Heart left ventricle (tissue), 16 donors: ENCODE measurements at regions not wholly inside any gene's neighbourhood (a gene's known extent, or its start where the extent isn't known, plus 50 kb on each side); places are given as distances from the start of the nearest gene placed in this dataset.

ENCODE experiments used
- ATAC-seq, 4 donors: fragments of 200-7000 bp; cut with Tn5 transposase; one replicate each; pipeline ENCODE4 v1.9.1; 2020 to 2022; ENCODE audit warnings: moderate library complexity in 4 of 4, mild to moderate bottlenecking in 3 of 4, moderate number of reproducible peaks in 1 of 4
- DNase-seq, 5 donors: peaks; one replicate each; pipeline ENCODE4 v3.0.0-alpha.2; 2020
- H3K27ac ChIP-seq, 12 donors: fragments of 200-600 bp; sonication (generic) in 4 of 12; one replicate each; pipeline versions ENCODE4 v1.5.0 to v1.8.0; 2016 to 2022; ENCODE audit warnings: mild to moderate bottlenecking in 2 of 12
- H3K27me3 ChIP-seq, 9 donors: fragments of 200-600 bp; sonication (generic) in 2 of 9; one replicate each; pipeline versions ENCODE4 v1.5.1 to v1.8.0; 2016 to 2022; ENCODE audit warnings: mild to moderate bottlenecking in 3 of 9
- H3K36me3 ChIP-seq, 9 donors: fragments of 200-600 bp; sonication (generic) in 2 of 9; one replicate each; pipeline versions ENCODE4 v1.5.0 to v1.8.0; 2018 to 2022; ENCODE audit warnings: mild to moderate bottlenecking in 2 of 9
- H3K4me1 ChIP-seq, 12 donors: fragments of 200-600 bp; sonication (generic) in 4 of 12; one replicate each; pipeline versions ENCODE4 v1.5.0 to v1.8.0; 2016 to 2022; ENCODE audit warnings: mild to moderate bottlenecking in 3 of 12
- H3K4me3 ChIP-seq, 12 donors: fragments of 200-600 bp; sonication (generic) in 4 of 12; one replicate each; pipeline versions ENCODE4 v1.5.0 to v1.8.0; 2017 to 2022; ENCODE audit warnings: mild to moderate bottlenecking in 9 of 12, moderate library complexity in 4 of 12
- H3K9me3 ChIP-seq, 12 donors: fragments of 200-600 bp; sonication (generic) in 4 of 12; one replicate each; pipeline versions ENCODE4 v1.5.0 to v1.8.0; 2016 to 2022; ENCODE audit warnings: mild to moderate bottlenecking in 1 of 12
- POLR2A ChIP-seq, 2 donors: fragments of 450-650 bp; IDR thresholded peaks; one replicate each; pipeline ENCODE4 v1.6.1; 2017; ENCODE audit warnings: antibody characterized with exemption in 2 of 2, mild to moderate bottlenecking in 2 of 2, moderate library complexity in 2 of 2
- WGBS, 4 donors: extraction: QIAGEN DNeasy Blood & Tissue Kit in 2 of 4; methylation state at CpG; one replicate each; pipeline versions ENCODE4 v1.1.5 to v1.1.7; 2013 to 2018; 5-methylcytosine and 5-hydroxymethylcytosine counted together
- intact Hi-C, 10 donors: fragments of 100-400 bp; cut with DNase I; formaldehyde crosslinking; loops; one replicate each; pipeline versions ENCODE4 v1.11.1 to v1.14.2; 2022
- TF ChIP-seq, protein P1 (sequence below), 12 donors: fragments of 200-600 bp; sonication (generic) in 4 of 12; IDR thresholded peaks; one replicate each; pipeline versions ENCODE4 v1.5.0 to v1.8.0; 2018 to 2022; ENCODE audit warnings: antibody characterized with exemption in 12 of 12, mild to moderate bottlenecking in 5 of 12
- donor health status: ischemic (EF 13 %, LVEDD 7.1; RV severe dilation, severe dysfunction).
- donor health status: healthy with polysubstance abuse.
- donor health status: DM: no; HTN: yes; CAD: no.
- donor health status: DM: no; HTN: no; CAD: no.
- donor health status: ischemic (EF 25% LVEDD 6.9; RV normal size, moderate dysfunction).
- donor health status: ischemic (EF 25% LVEDD 5.7; RV mildly dilated, moderate dysfunction).
- donor health status: healthy.
- donor health status: DM: yes; HTN: yes; CAD: no.
- donor health status: ischemic (EF 35%, LVEDD 5.7; RV mildly dilated, moderate dysfunction).
- donor health status: nonischemic (EF 11% LVEDD 7.7; RV severe dilation, severe dysfunction).
- donor health status: DM: yes; HTN: yes; CAD: no.
- donor health status: PGD.
- donor health status: ischemic (EF 29% LVEDD 5.4; RV normal size, mild dysfunction).
- donor health status: nonischemic (EF 23%, LVEDD 6.1; RV moderate dilation, normal function).

- DNase-seq: no peak
Observed at GRCh38 chr16:65910291-65910690, 456.2 kb upstream of the CDH5 start.

GRCh38 chr16:65909310-65910050 lies 457.0 kb upstream of the CDH5 start:
- no peaks in the 10 kb centered on the region for H3K9me3 ChIP-seq
- WGBS, 4 donors: 51 to 57% (median 54%) methylated on average over 7 of the region's 7 CpGs
- H3K4me3 ChIP-seq: no peak overlapping the region
- intact Hi-C loops: no loop called here
- DNase-seq: no peak
- no peak for TF ChIP-seq POLR2A (IDR thresholded peaks at IDR 0.05)
- TF ChIP-seq, protein P1, sequence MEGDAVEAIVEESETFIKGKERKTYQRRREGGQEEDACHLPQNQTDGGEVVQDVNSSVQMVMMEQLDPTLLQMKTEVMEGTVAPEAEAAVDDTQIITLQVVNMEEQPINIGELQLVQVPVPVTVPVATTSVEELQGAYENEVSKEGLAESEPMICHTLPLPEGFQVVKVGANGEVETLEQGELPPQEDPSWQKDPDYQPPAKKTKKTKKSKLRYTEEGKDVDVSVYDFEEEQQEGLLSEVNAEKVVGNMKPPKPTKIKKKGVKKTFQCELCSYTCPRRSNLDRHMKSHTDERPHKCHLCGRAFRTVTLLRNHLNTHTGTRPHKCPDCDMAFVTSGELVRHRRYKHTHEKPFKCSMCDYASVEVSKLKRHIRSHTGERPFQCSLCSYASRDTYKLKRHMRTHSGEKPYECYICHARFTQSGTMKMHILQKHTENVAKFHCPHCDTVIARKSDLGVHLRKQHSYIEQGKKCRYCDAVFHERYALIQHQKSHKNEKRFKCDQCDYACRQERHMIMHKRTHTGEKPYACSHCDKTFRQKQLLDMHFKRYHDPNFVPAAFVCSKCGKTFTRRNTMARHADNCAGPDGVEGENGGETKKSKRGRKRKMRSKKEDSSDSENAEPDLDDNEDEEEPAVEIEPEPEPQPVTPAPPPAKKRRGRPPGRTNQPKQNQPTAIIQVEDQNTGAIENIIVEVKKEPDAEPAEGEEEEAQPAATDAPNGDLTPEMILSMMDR (IDR thresholded peaks at IDR 0.05): no peak
- no peak for ATAC-seq
- H3K36me3 ChIP-seq: no peaks in the 10 kb centered on the region
- H3K4me1 ChIP-seq: no peaks in the 10 kb centered on the region
- no peak overlapping the region for H3K27ac ChIP-seq
- no peaks in the 10 kb centered on the region for H3K27me3 ChIP-seq

More at GRCh38 chr16:65910291-65910690, 456.2 kb upstream of the CDH5 start:
- intact Hi-C loops: no loop called here
- Histone ChIP-seq H3K4me1 (no peaks in the 10 kb centered on the region), H3K9me3 (no peaks in the 10 kb centered on the region), H3K4me3 (no peak overlapping the region), H3K27ac (no peak overlapping the region), H3K36me3 (no peaks in the 10 kb centered on the region), H3K27me3 (no peaks in the 10 kb centered on the region)
- TF ChIP-seq POLR2A (IDR thresholded peaks at IDR 0.05): no peak
- TF ChIP-seq, protein P1 (IDR thresholded peaks at IDR 0.05): no peak
- WGBS, 4 donors: 79 to 84% (median 80%) methylated on average over 5 of the region's 5 CpGs
- ATAC-seq: no peak

GRCh38 chr16:65908568-65908967 lies 457.9 kb upstream of the CDH5 start:
- H3K4me3 ChIP-seq: no peak overlapping the region
- whole genome bisulfite sequencing, 4 donors: 67 to 88% (median 77%) methylated on average over 3 of the region's 3 CpGs
- DNase-seq (no peak), ATAC-seq (no peak)
- no peaks in the 10 kb centered on the region for H3K9me3 ChIP-seq
- H3K27ac ChIP-seq: no peak overlapping the region
- TF ChIP-seq POLR2A (IDR thresholded peaks at IDR 0.05): no peak
- TF ChIP-seq, protein P1 (IDR thresholded peaks at IDR 0.05): no peak
- H3K36me3 ChIP-seq: no peaks in the 10 kb centered on the region
- no peaks in the 10 kb centered on the region for H3K27me3 ChIP-seq
- H3K4me1 ChIP-seq: no peaks in the 10 kb centered on the region
- intact Hi-C loops: no loop called here

DNA sequence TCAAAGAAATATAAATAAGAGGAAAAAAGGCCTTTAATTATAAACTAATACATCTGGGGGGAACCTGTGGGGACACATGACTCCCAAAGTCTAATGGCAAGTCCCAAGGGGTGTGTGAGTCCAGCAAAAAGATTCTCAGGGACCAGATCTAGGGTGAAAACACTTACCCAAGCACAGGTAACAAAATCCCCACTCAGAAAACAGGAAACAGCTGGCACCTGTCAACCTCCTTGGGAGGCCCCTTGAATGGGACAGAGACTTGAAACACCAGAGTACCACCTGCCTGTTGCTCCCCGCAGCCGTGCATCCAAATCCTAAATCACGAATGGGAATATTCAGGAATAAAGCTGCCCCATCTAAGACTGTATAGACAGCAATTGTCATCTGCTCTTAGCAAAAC lies 461.2 kb upstream of the CDH5 start:
- TF ChIP-seq POLR2A (IDR thresholded peaks at IDR 0.05): no peak
- TF ChIP-seq, protein P1 (IDR thresholded peaks at IDR 0.05): no peak
- ATAC-seq (no peak), DNase-seq (no peak)
- WGBS, 4 donors: 68 to 91% (median 85%) methylated on average over 3 of the region's 3 CpGs
- no peaks in the 10 kb centered on the region for H3K4me1 ChIP-seq
- no peaks in the 10 kb centered on the region for H3K9me3 ChIP-seq
- H3K4me3 ChIP-seq: no peak overlapping the region
- no peak overlapping the region for H3K27ac ChIP-seq
- H3K27me3 ChIP-seq: no peaks in the 10 kb centered on the region
- no peaks in the 10 kb centered on the region for H3K36me3 ChIP-seq
- intact Hi-C loops: no loop called here
